ENCODE measurements at regions not wholly inside any gene's neighbourhood (a gene's known extent, or its start where the extent isn't known, plus 50 kb on each side); places are given as distances from the start of the nearest gene placed in this dataset.

- ChIA-PET POLR2A (no interaction called here), CTCF (no interaction called here)
- H3K9me3 Mint-ChIP-seq (ENCODE audit: insufficient read depth): no peaks in the 10 kb centered on the region
- DNase-seq: no peak
- H3K27ac Mint-ChIP-seq: no peak overlapping the region
- ATAC-seq: no peak
- H3K36me3 Mint-ChIP-seq (ENCODE audit: low read depth): peaks cover 5% of the 10 kb centered on the region
- no peaks in the 10 kb centered on the region for H3K4me1 Mint-ChIP-seq (ENCODE audit: low read depth)
- H3K4me3 Mint-ChIP-seq: no peak overlapping the region
- H3K27me3 Mint-ChIP-seq (ENCODE audit: low read depth): no peaks in the 10 kb centered on the region
Measured at GRCh38 chr13:73684750-73685149, 449.5 kb downstream of the KLF12 start.

DNA sequence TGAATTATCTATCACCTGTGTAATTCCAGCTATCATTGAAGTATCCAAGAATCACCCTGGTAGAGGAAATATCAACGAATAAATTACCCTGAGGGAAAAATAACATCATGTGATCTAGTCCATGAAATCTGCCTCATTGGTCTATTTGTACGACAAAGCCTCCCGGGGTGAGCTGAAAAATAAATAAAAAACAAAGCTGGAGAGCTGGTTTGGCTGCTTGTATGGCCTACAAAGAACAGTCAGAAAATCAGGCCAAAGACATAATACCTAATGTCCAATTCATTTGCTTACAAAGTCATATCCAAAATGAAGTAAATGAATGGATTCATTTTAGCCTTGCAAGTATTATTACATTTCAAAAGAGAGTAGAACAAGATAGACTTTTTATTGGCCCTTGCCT is 449.9 kb downstream of the KLF12 start:
- no peak for ATAC-seq
- Mint-ChIP-seq H3K4me3 (no peak overlapping the region), H3K4me1 (ENCODE audit: low read depth) (no peaks in the 10 kb centered on the region), H3K27me3 (ENCODE audit: low read depth) (no peaks in the 10 kb centered on the region), H3K27ac (no peak overlapping the region), H3K9me3 (ENCODE audit: insufficient read depth) (no peaks in the 10 kb centered on the region), H3K36me3 (ENCODE audit: low read depth) (peaks cover 5% of the 10 kb centered on the region)
- ChIA-PET POLR2A (no interaction called here), CTCF (no interaction called here)
- DNase-seq: no peak

- no peak overlapping the region for H3K27ac Mint-ChIP-seq
- DNase-seq (no peak), ATAC-seq (no peak)
- H3K27me3 Mint-ChIP-seq (ENCODE audit: low read depth): no peaks in the 10 kb centered on the region
- no peak overlapping the region for H3K4me3 Mint-ChIP-seq
- H3K4me1 Mint-ChIP-seq (ENCODE audit: low read depth): no peaks in the 10 kb centered on the region
- peaks cover 5% of the 10 kb centered on the region for H3K36me3 Mint-ChIP-seq (ENCODE audit: low read depth)
- no peaks in the 10 kb centered on the region for H3K9me3 Mint-ChIP-seq (ENCODE audit: insufficient read depth)
- ChIA-PET POLR2A (no interaction called here), CTCF (no interaction called here)
Measured at GRCh38 chr13:73683746-73684145, 450.5 kb downstream of the KLF12 start.

- CTCF ChIA-PET: interaction anchor here (1.1 kb wide), 1 partner anchor 16 kb away, joined by 3 read pairs; no protein-coding TSS in a partner anchor
- Mint-ChIP-seq H3K9me3 (ENCODE audit: insufficient read depth) (no peaks in the 10 kb centered on the region), H3K27ac (no peak overlapping the region)
Measured at GRCh38 chr13:73681779-73682178, 452.4 kb downstream of the KLF12 start.

GRCh38 chr13:73681015-73681414 is 453.2 kb downstream of the KLF12 start:
- H3K27ac Mint-ChIP-seq: no peak overlapping the region
- H3K4me1 Mint-ChIP-seq (ENCODE audit: low read depth): peaks cover 2% of the 10 kb centered on the region
- ATAC-seq (no peak), DNase-seq (no peak)
- H3K27me3 Mint-ChIP-seq (ENCODE audit: low read depth): no peaks in the 10 kb centered on the region
- ChIA-PET CTCF (interaction anchor here (1.1 kb wide), 1 partner anchor 15 kb away, joined by 3 read pairs; no protein-coding TSS in a partner anchor), POLR2A (no interaction called here)
- H3K4me3 Mint-ChIP-seq: no peak overlapping the region
- H3K36me3 Mint-ChIP-seq (ENCODE audit: low read depth): no peaks in the 10 kb centered on the region
- no peaks in the 10 kb centered on the region for H3K9me3 Mint-ChIP-seq (ENCODE audit: insufficient read depth)

More at GRCh38 chr13:73681779-73682178, 452.4 kb downstream of the KLF12 start:
- Mint-ChIP-seq H3K4me1 (ENCODE audit: low read depth) (no peaks in the 10 kb centered on the region), H3K36me3 (ENCODE audit: low read depth) (no peaks in the 10 kb centered on the region), H3K27me3 (ENCODE audit: low read depth) (no peaks in the 10 kb centered on the region), H3K4me3 (no peak overlapping the region)
- no peak for ATAC-seq
- no peak for DNase-seq
- POLR2A ChIA-PET: no interaction called here

- no peak for DNase-seq
- Mint-ChIP-seq H3K27me3 (ENCODE audit: low read depth) (no peaks in the 10 kb centered on the region), H3K4me1 (ENCODE audit: low read depth) (peaks cover 3% of the 10 kb centered on the region), H3K36me3 (ENCODE audit: low read depth) (no peaks in the 10 kb centered on the region), H3K27ac (no peak overlapping the region), H3K9me3 (ENCODE audit: insufficient read depth) (no peaks in the 10 kb centered on the region), H3K4me3 (no peak overlapping the region)
- ChIA-PET CTCF (no interaction called here), POLR2A (no interaction called here)
- ATAC-seq: no peak
Measured at GRCh38 chr13:73677048-73677601, 457.1 kb downstream of the KLF12 start.

- H3K36me3 Mint-ChIP-seq (ENCODE audit: low read depth): no peaks in the 10 kb centered on the region
Measured at GRCh38 chr13:73676550-73677047, 457.6 kb downstream of the KLF12 start.

GRCh38 chr13:73675821-73676220 is 458.4 kb downstream of the KLF12 start:
- no peaks in the 10 kb centered on the region for H3K36me3 Mint-ChIP-seq (ENCODE audit: low read depth)
- CTCF ChIA-PET: no interaction called here
- no peak overlapping the region for H3K27ac Mint-ChIP-seq
- no peaks in the 10 kb centered on the region for H3K27me3 Mint-ChIP-seq (ENCODE audit: low read depth)
- no peaks in the 10 kb centered on the region for H3K9me3 Mint-ChIP-seq (ENCODE audit: insufficient read depth)
- no peak for DNase-seq
- H3K4me1 Mint-ChIP-seq (ENCODE audit: low read depth): peaks cover 3% of the 10 kb centered on the region
- no peak overlapping the region for H3K4me3 Mint-ChIP-seq
- no peak for ATAC-seq
- POLR2A ChIA-PET: no interaction called here

More at GRCh38 chr13:73676550-73677047, 457.6 kb downstream of the KLF12 start:
- no peak for DNase-seq
- Mint-ChIP-seq H3K9me3 (ENCODE audit: insufficient read depth) (no peaks in the 10 kb centered on the region), H3K4me1 (ENCODE audit: low read depth) (peaks cover 3% of the 10 kb centered on the region), H3K27ac (no peak overlapping the region), H3K4me3 (no peak overlapping the region), H3K27me3 (ENCODE audit: low read depth) (no peaks in the 10 kb centered on the region)
- POLR2A ChIA-PET: no interaction called here
- CTCF ChIA-PET: no interaction called here
- no peak for ATAC-seq

GRCh38 chr13:73674570-73674969 is 459.6 kb downstream of the KLF12 start:
- POLR2A ChIA-PET: no interaction called here
- no peaks in the 10 kb centered on the region for H3K36me3 Mint-ChIP-seq (ENCODE audit: low read depth)
- ATAC-seq: no peak
- no peak overlapping the region for H3K4me3 Mint-ChIP-seq
- CTCF ChIA-PET: no interaction called here
- H3K4me1 Mint-ChIP-seq (ENCODE audit: low read depth): peaks cover 3% of the 10 kb centered on the region
- no peak overlapping the region for H3K27ac Mint-ChIP-seq
- no peak for DNase-seq
- H3K9me3 Mint-ChIP-seq (ENCODE audit: insufficient read depth): no peaks in the 10 kb centered on the region
- H3K27me3 Mint-ChIP-seq (ENCODE audit: low read depth): no peaks in the 10 kb centered on the region

DNA sequence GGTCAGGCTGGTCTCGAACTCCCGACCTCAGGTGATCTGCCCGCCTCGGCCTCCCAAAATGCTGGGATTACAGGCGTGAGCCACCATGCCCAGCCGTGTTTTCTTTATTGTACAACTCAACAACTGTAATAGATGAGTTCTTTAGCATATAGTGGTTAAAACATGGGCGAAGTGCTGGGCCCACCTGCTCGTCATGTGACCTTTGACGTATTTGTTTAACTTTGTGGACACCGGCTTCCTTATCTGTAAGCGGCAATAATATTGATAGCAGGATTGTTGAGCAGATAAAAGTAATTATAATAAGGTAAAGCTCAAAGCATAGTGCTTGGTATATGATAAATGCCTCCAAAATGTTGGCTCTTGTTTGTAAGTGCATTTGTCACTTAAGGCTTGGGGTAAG is 460.3 kb downstream of the KLF12 start:
- DNase-seq: no peak
- no peaks in the 10 kb centered on the region for H3K27me3 Mint-ChIP-seq (ENCODE audit: low read depth)
- ChIA-PET POLR2A (no interaction called here), CTCF (no interaction called here)
- H3K27ac Mint-ChIP-seq: no peak overlapping the region
- no peak overlapping the region for H3K4me3 Mint-ChIP-seq
- H3K9me3 Mint-ChIP-seq (ENCODE audit: insufficient read depth): no peaks in the 10 kb centered on the region
- H3K4me1 Mint-ChIP-seq (ENCODE audit: low read depth): peaks cover 3% of the 10 kb centered on the region
- H3K36me3 Mint-ChIP-seq (ENCODE audit: low read depth): no peaks in the 10 kb centered on the region
- ATAC-seq: no peak

GRCh38 chr13:73672492-73672891 is 461.7 kb downstream of the KLF12 start:
- ChIA-PET POLR2A (no interaction called here), CTCF (no interaction called here)
- DNase-seq (no peak), ATAC-seq (no peak)
- H3K4me1 Mint-ChIP-seq (ENCODE audit: low read depth): peaks cover 3% of the 10 kb centered on the region
- no peaks in the 10 kb centered on the region for H3K27me3 Mint-ChIP-seq (ENCODE audit: low read depth)
- H3K9me3 Mint-ChIP-seq (ENCODE audit: insufficient read depth): no peaks in the 10 kb centered on the region
- H3K27ac Mint-ChIP-seq: no peak overlapping the region
- H3K4me3 Mint-ChIP-seq: no peak overlapping the region
- H3K36me3 Mint-ChIP-seq (ENCODE audit: low read depth): no peaks in the 10 kb centered on the region

- peaks cover 3% of the 10 kb centered on the region for H3K4me1 Mint-ChIP-seq (ENCODE audit: low read depth)
Measured at GRCh38 chr13:73671732-73672131, 462.5 kb downstream of the KLF12 start.

GRCh38 chr13:73671011-73671410 is 463.2 kb downstream of the KLF12 start:
- H3K4me3 Mint-ChIP-seq: no peak overlapping the region
- CTCF ChIA-PET: no interaction called here
- H3K9me3 Mint-ChIP-seq (ENCODE audit: insufficient read depth): no peaks in the 10 kb centered on the region
- H3K27me3 Mint-ChIP-seq (ENCODE audit: low read depth): peaks cover 3% of the 10 kb centered on the region
- no peak for ATAC-seq
- H3K27ac Mint-ChIP-seq: no peak overlapping the region
- DNase-seq: no peak
- peaks cover under 1% of the 10 kb centered on the region for H3K4me1 Mint-ChIP-seq (ENCODE audit: low read depth)
- POLR2A ChIA-PET: no interaction called here
- no peaks in the 10 kb centered on the region for H3K36me3 Mint-ChIP-seq (ENCODE audit: low read depth)

More at GRCh38 chr13:73671732-73672131, 462.5 kb downstream of the KLF12 start:
- H3K9me3 Mint-ChIP-seq (ENCODE audit: insufficient read depth): no peaks in the 10 kb centered on the region
- CTCF ChIA-PET: no interaction called here
- POLR2A ChIA-PET: no interaction called here
- H3K27me3 Mint-ChIP-seq (ENCODE audit: low read depth): no peaks in the 10 kb centered on the region
- H3K27ac Mint-ChIP-seq: no peak overlapping the region
- ATAC-seq: no peak
- no peak overlapping the region for H3K4me3 Mint-ChIP-seq
- no peaks in the 10 kb centered on the region for H3K36me3 Mint-ChIP-seq (ENCODE audit: low read depth)
- no peak for DNase-seq
